ENCODE measurements at regions not wholly inside any gene's neighbourhood (a gene's known extent, or its start where the extent isn't known, plus 50 kb on each side); places are given as distances from the start of the nearest gene placed in this dataset.

- H3K4me1 ChIP-seq (ENCODE audit: insufficient read depth, low read length, poor library complexity, severe bottlenecking), result no peaks in the 10 kb centered on the region
- intact Hi-C loops (cut with micrococcal nuclease; ENCODE audit: unreplicated experiment), result no loop called here
- no peaks in the 10 kb centered on the region for H3K9me3 ChIP-seq (ENCODE audit: low read depth, low read length, poor library complexity, severe bottlenecking)
- no peak overlapping the region for H3K4me3 ChIP-seq (ENCODE audit: low read depth, low read length, poor library complexity, severe bottlenecking)
- POLR2A ChIA-PET (ENCODE audit: low non-redundant PET), result no interaction called here
- H3K27me3 ChIP-seq (replicated peaks; ENCODE audit: insufficient read depth, low read depth, low read length, poor library complexity), result no peaks in the 10 kb centered on the region
- BruUV-seq (replicated peaks), result no TSS peak
- H3K27ac ChIP-seq (ENCODE audit: low read depth, low read length, poor library complexity, severe bottlenecking), result no peak overlapping the region
- no peaks in the 10 kb centered on the region for H3K36me3 ChIP-seq (ENCODE audit: insufficient read depth, low read length, poor library complexity, severe bottlenecking)
- TF ChIP-seq, protein P1, sequence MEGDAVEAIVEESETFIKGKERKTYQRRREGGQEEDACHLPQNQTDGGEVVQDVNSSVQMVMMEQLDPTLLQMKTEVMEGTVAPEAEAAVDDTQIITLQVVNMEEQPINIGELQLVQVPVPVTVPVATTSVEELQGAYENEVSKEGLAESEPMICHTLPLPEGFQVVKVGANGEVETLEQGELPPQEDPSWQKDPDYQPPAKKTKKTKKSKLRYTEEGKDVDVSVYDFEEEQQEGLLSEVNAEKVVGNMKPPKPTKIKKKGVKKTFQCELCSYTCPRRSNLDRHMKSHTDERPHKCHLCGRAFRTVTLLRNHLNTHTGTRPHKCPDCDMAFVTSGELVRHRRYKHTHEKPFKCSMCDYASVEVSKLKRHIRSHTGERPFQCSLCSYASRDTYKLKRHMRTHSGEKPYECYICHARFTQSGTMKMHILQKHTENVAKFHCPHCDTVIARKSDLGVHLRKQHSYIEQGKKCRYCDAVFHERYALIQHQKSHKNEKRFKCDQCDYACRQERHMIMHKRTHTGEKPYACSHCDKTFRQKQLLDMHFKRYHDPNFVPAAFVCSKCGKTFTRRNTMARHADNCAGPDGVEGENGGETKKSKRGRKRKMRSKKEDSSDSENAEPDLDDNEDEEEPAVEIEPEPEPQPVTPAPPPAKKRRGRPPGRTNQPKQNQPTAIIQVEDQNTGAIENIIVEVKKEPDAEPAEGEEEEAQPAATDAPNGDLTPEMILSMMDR (conservative IDR thresholded peaks at IDR 0.05; ENCODE audit: low read depth, low read length), result no peak; the same call in 1 of the 2 replicates
- TF ChIP-seq EZH2 (IDR thresholded peaks at IDR 0.05; ENCODE audit: borderline replicate concordance, low read depth, low read length, poor library complexity, severe bottlenecking), result no peak
- CTCF ChIA-PET, result no interaction called here
- no peak for DNase-seq (ENCODE audit: low spot score)
Measured at GRCh38 chr15:80323285-80323684, 71.3 kb upstream of the CTXND1 start.

DNA sequence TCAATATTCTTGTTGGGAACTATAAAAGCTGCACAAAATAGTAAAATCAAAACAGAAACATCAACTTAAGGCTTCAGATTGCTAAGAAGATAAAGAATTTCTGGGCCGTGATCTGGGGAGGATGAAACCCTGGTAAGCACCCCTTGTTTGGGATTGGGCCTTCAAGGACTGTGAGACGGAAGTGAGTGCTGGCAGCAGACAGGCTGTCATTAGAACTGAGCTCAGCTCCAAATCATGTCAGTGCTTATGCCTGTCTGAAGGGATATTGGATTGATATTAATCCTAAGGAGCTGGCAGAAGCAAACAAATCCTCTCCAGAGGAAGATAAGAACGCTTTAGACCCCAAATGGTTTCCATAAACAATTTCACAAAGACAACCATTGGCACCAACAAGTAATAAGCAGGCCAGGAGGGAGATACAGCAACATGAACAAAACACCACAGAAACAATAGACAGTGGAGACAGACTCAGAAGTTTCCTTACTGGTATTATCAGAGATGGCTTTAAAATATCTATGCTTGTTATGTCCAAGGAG, 72.6 kb upstream of the CTXND1 start:
- ChIA-PET POLR2A (ENCODE audit: low non-redundant PET) (no interaction called here), CTCF (interaction anchor here (0.6 kb wide), 1 partner anchor 81 kb away, joined by 4 read pairs; no protein-coding TSS in a partner anchor)
- Histone ChIP-seq H3K27ac (ENCODE audit: low read depth, low read length, poor library complexity, severe bottlenecking) (no peak overlapping the region), H3K27me3 (replicated peaks; ENCODE audit: insufficient read depth, low read depth, low read length, poor library complexity) (no peaks in the 10 kb centered on the region), H3K36me3 (ENCODE audit: insufficient read depth, low read length, poor library complexity, severe bottlenecking) (no peaks in the 10 kb centered on the region), H3K4me1 (ENCODE audit: insufficient read depth, low read length, poor library complexity, severe bottlenecking) (no peaks in the 10 kb centered on the region), H3K4me3 (ENCODE audit: low read depth, low read length, poor library complexity, severe bottlenecking) (no peak overlapping the region), H3K9me3 (ENCODE audit: low read depth, low read length, poor library complexity, severe bottlenecking) (no peaks in the 10 kb centered on the region)
- intact Hi-C loops (cut with micrococcal nuclease; ENCODE audit: unreplicated experiment), result no loop called here
- BruUV-seq (replicated peaks), result no TSS peak
- no peak for TF ChIP-seq EZH2 (IDR thresholded peaks at IDR 0.05; ENCODE audit: borderline replicate concordance, low read depth, low read length, poor library complexity, severe bottlenecking)
- TF ChIP-seq, protein P1 (conservative IDR thresholded peaks at IDR 0.05; ENCODE audit: low read depth, low read length), result no peak
- no peak for DNase-seq (ENCODE audit: low spot score)

DNA sequence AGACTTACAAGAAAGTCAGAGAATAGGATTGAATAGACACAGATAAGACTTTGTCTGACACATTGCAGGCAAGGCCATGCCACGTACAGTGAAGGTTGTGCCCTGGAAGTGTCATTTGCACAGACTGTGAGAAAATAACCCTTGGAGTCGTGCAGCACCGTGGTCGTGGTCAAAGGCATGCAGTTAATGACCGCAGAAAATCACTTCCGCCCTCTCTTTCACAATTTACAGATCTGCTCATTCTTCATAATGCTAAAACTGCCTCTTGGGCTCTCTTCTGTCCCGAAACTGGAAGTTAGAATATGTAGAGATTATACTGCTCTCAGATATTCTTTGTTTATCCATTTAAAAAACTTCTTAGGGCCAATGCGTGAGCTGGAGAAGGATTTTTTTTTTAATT, 73.2 kb upstream of the CTXND1 start:
- Histone ChIP-seq H3K4me1 (ENCODE audit: insufficient read depth, low read length, poor library complexity, severe bottlenecking) (no peaks in the 10 kb centered on the region), H3K27ac (ENCODE audit: low read depth, low read length, poor library complexity, severe bottlenecking) (no peak overlapping the region), H3K4me3 (ENCODE audit: low read depth, low read length, poor library complexity, severe bottlenecking) (no peak overlapping the region), H3K36me3 (ENCODE audit: insufficient read depth, low read length, poor library complexity, severe bottlenecking) (no peaks in the 10 kb centered on the region), H3K9me3 (ENCODE audit: low read depth, low read length, poor library complexity, severe bottlenecking) (no peaks in the 10 kb centered on the region), H3K27me3 (replicated peaks; ENCODE audit: insufficient read depth, low read depth, low read length, poor library complexity) (no peaks in the 10 kb centered on the region)
- TF ChIP-seq EZH2 (IDR thresholded peaks at IDR 0.05; ENCODE audit: borderline replicate concordance, low read depth, low read length, poor library complexity, severe bottlenecking), result no peak
- TF ChIP-seq, protein P1 (conservative IDR thresholded peaks at IDR 0.05; ENCODE audit: low read depth, low read length), result no peak
- POLR2A ChIA-PET (ENCODE audit: low non-redundant PET), result no interaction called here
- BruUV-seq (replicated peaks), result no TSS peak
- no peak for DNase-seq (ENCODE audit: low spot score)
- CTCF ChIA-PET, result no interaction called here
- intact Hi-C loops (cut with micrococcal nuclease; ENCODE audit: unreplicated experiment), result no loop called here
